WTC11 (cell line): ENCODE measurements at regions not wholly inside any gene's neighbourhood (a gene's known extent, or its start where the extent isn't known, plus 50 kb on each side); places are given as distances from the start of the nearest gene placed in this dataset.

Experiments
- ATAC-seq: fragments of 200-7000 bp; cut with Tn5 transposase; 2 replicates; pipeline ENCODE4 v1.10.0; 2021; ENCODE audit warnings: mild to moderate bottlenecking, moderate library complexity
- CTCF ChIA-PET: fragments of 300-600 bp; sonication (Branson Sonifier 250); formaldehyde crosslinking; loops from one replicate; lab custom pipeline; 2021; ENCODE audit warnings: antibody characterized with exemption; lab: Charles Lee
- POLR2A ChIA-PET: fragments of 350-600 bp; sonication (Branson Sonifier 250); formaldehyde crosslinking; loops from one replicate; lab custom pipeline; 2021; ENCODE audit warnings: antibody characterized with exemption; lab: Charles Lee
- DNase-seq: peaks from one replicate; pipeline ENCODE4 v3.0.0; 2021; ENCODE audit warnings: low spot score
- H3K27ac Mint-ChIP-seq: 2 replicates; pipeline ENCODE4 v1.8.0; 2021; ENCODE audit warnings: mixed read lengths
- H3K27me3 Mint-ChIP-seq: 2 replicates; pipeline ENCODE4 v1.8.0; 2021; ENCODE audit warnings: low read depth, mild to moderate bottlenecking, moderate library complexity, mixed read lengths
- H3K36me3 Mint-ChIP-seq: 2 replicates; pipeline ENCODE4 v1.8.0; 2021; ENCODE audit warnings: mixed read lengths
- H3K4me1 Mint-ChIP-seq: 2 replicates; pipeline ENCODE4 v1.8.0; 2022; ENCODE audit warnings: mixed read lengths
- H3K4me3 Mint-ChIP-seq: 2 replicates; pipeline ENCODE4 v1.8.0; 2021; ENCODE audit warnings: mild to moderate bottlenecking, moderate library complexity, mixed read lengths
- H3K9me3 Mint-ChIP-seq: 2 replicates; pipeline ENCODE4 v1.8.0; 2021; ENCODE audit warnings: mixed read lengths
- ELF4 ChIP-seq: sonication (generic); formaldehyde crosslinking; IDR thresholded peaks from 2 replicates; pipeline ENCODE4 v1.8.1; 2022; ENCODE audit warnings: low read depth, mild to moderate bottlenecking, moderate library complexity, missing genetic modification reagents
- EMX1 ChIP-seq: fragments of 250-450 bp; sonication (Bioruptor Pico); IDR thresholded peaks from 2 replicates; pipeline ENCODE4 v1.8.0; 2021; ENCODE audit warnings: mild to moderate bottlenecking
- ERG ChIP-seq: fragments of 250-450 bp; sonication (Bioruptor Pico); IDR thresholded peaks from 2 replicates; pipeline ENCODE4 v1.8.0; 2021; ENCODE audit warnings: mild to moderate bottlenecking
- IRF2 ChIP-seq: sonication (generic); formaldehyde crosslinking; IDR thresholded peaks from 2 replicates; pipeline ENCODE4 v1.8.0; 2022; ENCODE audit warnings: low read depth, missing genetic modification reagents, borderline replicate concordance
- MAX ChIP-seq: sonication (generic); formaldehyde crosslinking; IDR thresholded peaks from 2 replicates; pipeline ENCODE4 v1.8.0; 2022; ENCODE audit warnings: mild to moderate bottlenecking, missing genetic modification reagents
- NFATC4 ChIP-seq: fragments of 250-450 bp; sonication (Bioruptor Pico); IDR thresholded peaks from 2 replicates; pipeline ENCODE4 v1.9.0; 2021; ENCODE audit warnings: mild to moderate bottlenecking
- OVOL2 ChIP-seq: fragments of 250-450 bp; sonication (Bioruptor Pico); IDR thresholded peaks from 2 replicates; pipeline ENCODE4 v1.9.0; 2021; ENCODE audit warnings: mild to moderate bottlenecking, borderline replicate concordance
- PRDM15 ChIP-seq: sonication (generic); formaldehyde crosslinking; IDR thresholded peaks from 2 replicates; pipeline ENCODE4 v1.8.0; 2022; ENCODE audit warnings: missing genetic modification reagents
- SOX15 ChIP-seq: fragments of 250-450 bp; sonication (Bioruptor Pico); IDR thresholded peaks from 2 replicates; pipeline ENCODE4 v1.9.0; 2021; ENCODE audit warnings: mild to moderate bottlenecking
- TEAD1 ChIP-seq: sonication (generic); formaldehyde crosslinking; IDR thresholded peaks from 2 replicates; pipeline ENCODE4 v1.8.0; 2022; ENCODE audit warnings: mild to moderate bottlenecking, missing genetic modification reagents
- ZNF121 ChIP-seq: sonication (generic); formaldehyde crosslinking; IDR thresholded peaks from 2 replicates; pipeline ENCODE4 v1.8.0; 2023; ENCODE audit warnings: missing genetic modification reagents
- ZNF138 ChIP-seq: sonication (generic); formaldehyde crosslinking; conservative IDR thresholded peaks from 2 replicates; pipeline ENCODE4 v1.8.1; 2022; ENCODE audit warnings: mild to moderate bottlenecking, moderate library complexity, missing genetic modification reagents
- ZNF317 ChIP-seq: sonication (generic); formaldehyde crosslinking; IDR thresholded peaks from 2 replicates; pipeline ENCODE4 v1.8.1; 2023; ENCODE audit warnings: low read depth, mild to moderate bottlenecking, moderate library complexity, missing genetic modification reagents, borderline replicate concordance
- ZNF671 ChIP-seq: fragments of 250-450 bp; sonication (Bioruptor Pico); IDR thresholded peaks from 2 replicates; pipeline ENCODE4 v1.8.0; 2021; ENCODE audit warnings: mild to moderate bottlenecking
- TF ChIP-seq, protein P1 (sequence below): sonication (generic); formaldehyde crosslinking; conservative IDR thresholded peaks from 2 replicates; pipeline ENCODE4 v1.8.1; 2023; ENCODE audit warnings: mild to moderate bottlenecking, low read depth, missing genetic modification reagents, moderate library complexity
- TF ChIP-seq, protein P2 (sequence below): sonication (generic); formaldehyde crosslinking; conservative IDR thresholded peaks from 2 replicates; pipeline ENCODE4 v1.8.1; 2022; ENCODE audit warnings: mild to moderate bottlenecking, missing genetic modification reagents
- TF ChIP-seq, protein P3 (sequence below): sonication (generic); formaldehyde crosslinking; IDR thresholded peaks from 2 replicates; pipeline ENCODE4 v1.8.1; 2023; ENCODE audit warnings: mild to moderate bottlenecking, missing genetic modification reagents

DNA sequence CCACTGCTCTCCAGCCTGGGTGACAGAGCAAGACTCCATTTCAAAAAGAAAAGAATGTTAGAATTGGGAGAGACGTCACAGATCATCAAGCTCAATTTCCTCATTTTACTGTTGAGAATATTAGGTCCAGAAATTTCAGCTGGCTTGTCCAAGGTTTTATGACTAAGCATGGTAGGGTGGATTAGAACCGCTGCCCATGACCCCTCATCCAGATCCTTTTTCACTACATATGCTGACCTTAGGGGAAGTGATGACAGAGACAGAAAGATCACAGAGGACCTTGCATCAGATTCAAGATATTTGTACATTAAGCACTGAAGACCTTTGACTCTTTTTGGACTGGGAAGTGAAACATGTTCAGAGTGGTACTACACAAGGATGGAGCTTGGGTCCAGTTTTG lies 134.5 kb downstream of the ADAMTS15 start (continued):
- TF ChIP-seq NFATC4 = no peak
- TF ChIP-seq ERG (CRISPR knock-in tag) = no peak
- no peak for TF ChIP-seq EMX1 (CRISPR knock-in tag)
- TF ChIP-seq ELF4 (CRISPR knock-in tag) = no peak
- TF ChIP-seq MAX (CRISPR knock-in tag) = no peak
- TF ChIP-seq, protein P1, sequence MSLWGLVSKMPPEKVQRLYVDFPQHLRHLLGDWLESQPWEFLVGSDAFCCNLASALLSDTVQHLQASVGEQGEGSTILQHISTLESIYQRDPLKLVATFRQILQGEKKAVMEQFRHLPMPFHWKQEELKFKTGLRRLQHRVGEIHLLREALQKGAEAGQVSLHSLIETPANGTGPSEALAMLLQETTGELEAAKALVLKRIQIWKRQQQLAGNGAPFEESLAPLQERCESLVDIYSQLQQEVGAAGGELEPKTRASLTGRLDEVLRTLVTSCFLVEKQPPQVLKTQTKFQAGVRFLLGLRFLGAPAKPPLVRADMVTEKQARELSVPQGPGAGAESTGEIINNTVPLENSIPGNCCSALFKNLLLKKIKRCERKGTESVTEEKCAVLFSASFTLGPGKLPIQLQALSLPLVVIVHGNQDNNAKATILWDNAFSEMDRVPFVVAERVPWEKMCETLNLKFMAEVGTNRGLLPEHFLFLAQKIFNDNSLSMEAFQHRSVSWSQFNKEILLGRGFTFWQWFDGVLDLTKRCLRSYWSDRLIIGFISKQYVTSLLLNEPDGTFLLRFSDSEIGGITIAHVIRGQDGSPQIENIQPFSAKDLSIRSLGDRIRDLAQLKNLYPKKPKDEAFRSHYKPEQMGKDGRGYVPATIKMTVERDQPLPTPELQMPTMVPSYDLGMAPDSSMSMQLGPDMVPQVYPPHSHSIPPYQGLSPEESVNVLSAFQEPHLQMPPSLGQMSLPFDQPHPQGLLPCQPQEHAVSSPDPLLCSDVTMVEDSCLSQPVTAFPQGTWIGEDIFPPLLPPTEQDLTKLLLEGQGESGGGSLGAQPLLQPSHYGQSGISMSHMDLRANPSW (CRISPR knock-in tag) = no peak

- no peak overlapping the region for H3K4me3 Mint-ChIP-seq
- ChIA-PET CTCF (interaction anchor here (0.5 kb wide), 1 partner anchor 107 kb away, joined by 3 read pairs; no protein-coding TSS in a partner anchor), POLR2A (no interaction called here)
- ATAC-seq = no peak
- peaks cover 13% of the 10 kb centered on the region for H3K9me3 Mint-ChIP-seq
- H3K27ac Mint-ChIP-seq = no peak overlapping the region
- no peaks in the 10 kb centered on the region for H3K36me3 Mint-ChIP-seq
- TF ChIP-seq ZNF671 (CRISPR knock-in tag) (no peak), OVOL2 (no peak), SOX15 (no peak), ZNF317 (CRISPR knock-in tag) (no peak), ZNF138 (CRISPR knock-in tag) (no peak), IRF2 (no peak), PRDM15 (CRISPR knock-in tag) (no peak), ZNF121 (CRISPR knock-in tag) (no peak), TEAD1 (CRISPR knock-in tag) (no peak)
- TF ChIP-seq, protein P2, sequence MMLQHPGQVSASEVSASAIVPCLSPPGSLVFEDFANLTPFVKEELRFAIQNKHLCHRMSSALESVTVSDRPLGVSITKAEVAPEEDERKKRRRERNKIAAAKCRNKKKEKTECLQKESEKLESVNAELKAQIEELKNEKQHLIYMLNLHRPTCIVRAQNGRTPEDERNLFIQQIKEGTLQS = no peak
- TF ChIP-seq, protein P3, sequence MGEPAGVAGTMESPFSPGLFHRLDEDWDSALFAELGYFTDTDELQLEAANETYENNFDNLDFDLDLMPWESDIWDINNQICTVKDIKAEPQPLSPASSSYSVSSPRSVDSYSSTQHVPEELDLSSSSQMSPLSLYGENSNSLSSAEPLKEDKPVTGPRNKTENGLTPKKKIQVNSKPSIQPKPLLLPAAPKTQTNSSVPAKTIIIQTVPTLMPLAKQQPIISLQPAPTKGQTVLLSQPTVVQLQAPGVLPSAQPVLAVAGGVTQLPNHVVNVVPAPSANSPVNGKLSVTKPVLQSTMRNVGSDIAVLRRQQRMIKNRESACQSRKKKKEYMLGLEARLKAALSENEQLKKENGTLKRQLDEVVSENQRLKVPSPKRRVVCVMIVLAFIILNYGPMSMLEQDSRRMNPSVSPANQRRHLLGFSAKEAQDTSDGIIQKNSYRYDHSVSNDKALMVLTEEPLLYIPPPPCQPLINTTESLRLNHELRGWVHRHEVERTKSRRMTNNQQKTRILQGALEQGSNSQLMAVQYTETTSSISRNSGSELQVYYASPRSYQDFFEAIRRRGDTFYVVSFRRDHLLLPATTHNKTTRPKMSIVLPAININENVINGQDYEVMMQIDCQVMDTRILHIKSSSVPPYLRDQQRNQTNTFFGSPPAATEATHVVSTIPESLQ (CRISPR knock-in tag) = no peak
- TF ChIP-seq, all 79 proteins: peak for 0
- no peak for DNase-seq
- Mint-ChIP-seq H3K27me3 (peaks cover 1% of the 10 kb centered on the region; the same call in 1 of the 2 replicates), H3K4me1 (peaks cover 36% of the 10 kb centered on the region)
Observed at GRCh38 chr11:130583801-130584211, 135.4 kb downstream of the ADAMTS15 start.
